Transverse colon (tissue), 4 donors: ENCODE measurements at regions not wholly inside any gene's neighbourhood (a gene's known extent, or its start where the extent isn't known, plus 50 kb on each side); places are given as distances from the start of the nearest gene placed in this dataset.

ENCODE experiments used
- DNase-seq: peaks from one replicate; pipeline ENCODE4 v3.0.0-alpha.2; 2019
- H3K27ac ChIP-seq, 4 donors: fragments of 200-600 bp; sonication (generic); 2 replicates each; pipeline ENCODE4 v1.5.1; 2016 to 2018; ENCODE audit warnings: inconsistent platforms in 4 of 4
- H3K27me3 ChIP-seq: fragments of 200-600 bp; sonication (generic); 2 replicates; pipeline ENCODE4 v1.5.1; 2017; ENCODE audit warnings: inconsistent platforms
- H3K36me3 ChIP-seq, 4 donors: fragments of 200-600 bp; sonication (generic); 2 replicates each; pipeline ENCODE4 v1.5.1; 2017 to 2019; ENCODE audit warnings: inconsistent platforms in 4 of 4
- H3K4me1 ChIP-seq, 4 donors: fragments of 200-600 bp; sonication (generic); 2 replicates each; pipeline ENCODE4 v1.5.1; 2017 to 2020; ENCODE audit warnings: inconsistent platforms in 4 of 4
- H3K4me3 ChIP-seq, 4 donors: fragments of 200-600 bp; sonication (generic); 1 replicate in 1 of 4; 2 replicates in 3 of 4; pipeline versions ENCODE4 v1.5.1 to v1.6.1; 2017 to 2019; ENCODE audit warnings: inconsistent platforms in 4 of 4
- H3K9me3 ChIP-seq, 2 donors: fragments of 200-600 bp; sonication (generic); 2 replicates each; pipeline ENCODE4 v1.5.1; 2017 to 2019; ENCODE audit warnings: inconsistent platforms in 2 of 2
- EP300 ChIP-seq: sonication (generic); formaldehyde crosslinking; IDR thresholded peaks from one replicate; pipeline ENCODE4 v1.6.1; 2017; ENCODE audit warnings: antibody characterized with exemption, low read depth
- POLR2A ChIP-seq: fragments of 450-650 bp; IDR thresholded peaks from one replicate; pipeline ENCODE4 v1.6.1; 2016; ENCODE audit warnings: antibody characterized with exemption, mild to moderate bottlenecking, moderate library complexity
- POLR2AphosphoS5 ChIP-seq, 3 donors: sonication (generic); formaldehyde crosslinking; IDR thresholded peaks; one replicate each; pipeline ENCODE4 v1.6.1; 2016; ENCODE audit warnings: antibody characterized with exemption in 3 of 3
- WGBS, 2 donors: methylation state at CpG; one replicate each; pipeline ENCODE4 v1.1.5; 2018; ENCODE audit warnings: low coverage in 1 of 2; 5-methylcytosine and 5-hydroxymethylcytosine counted together
- in situ Hi-C, 4 donors: fragments of 200-750 bp; cut with MboI; loops; one replicate each; pipeline versions ENCODE4 v1.15.0 to v1.15.1; 2017; ENCODE audit warnings: low sequenced_read_pairs in 3 of 4, low pct_ligation_motif_present in 1 of 4, low pct_unique_long_range_greater_than_20kb in 1 of 4
- intact Hi-C: fragments of 100-400 bp; cut with DNase I; formaldehyde crosslinking; loops from one replicate; pipeline ENCODE4 v1.15.1; 2023; ENCODE audit warnings: low total_unique reads
- TF ChIP-seq, protein P1 (sequence below), 5 experiments: fragments of 200-600 bp in 3 of 5; fragments of 450-650 bp in 2 of 5; sonication (generic) in 3 of 5; IDR thresholded peaks; 1 replicate in 2 of 5; 2 replicates in 3 of 5; pipeline ENCODE4 v1.5.1; 2016 to 2017; ENCODE audit warnings: antibody characterized with exemption in 5 of 5, inconsistent platforms in 3 of 5, mild to moderate bottlenecking in 2 of 5, moderate library complexity in 1 of 5

DNA sequence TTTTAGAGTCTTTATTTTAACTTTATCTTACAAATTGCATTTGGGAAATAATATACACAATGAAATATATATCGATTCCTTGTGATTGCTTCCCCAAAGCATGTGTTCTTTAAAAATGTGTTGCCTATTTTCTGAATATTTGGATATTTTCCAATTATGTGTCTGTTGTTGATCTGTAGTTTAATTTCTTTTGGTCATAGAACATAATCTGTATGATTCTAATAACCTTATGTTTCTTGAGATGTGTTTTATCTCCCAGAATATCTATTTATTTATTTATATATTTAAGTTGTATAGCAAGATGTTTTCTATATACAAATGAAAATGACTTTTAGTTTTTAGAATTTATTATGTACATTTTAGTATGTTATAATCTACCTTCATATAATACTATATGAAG lies 710.8 kb upstream of the PCDH20 start:
- no peak for DNase-seq
- intact Hi-C loops, result no loop called here
- WGBS, 2 donors, result 87 to 100% methylated on average over 1 of the region's 1 CpG
- Histone ChIP-seq H3K27ac (no peak overlapping the region), H3K36me3 (no peaks in the 10 kb centered on the region), H3K9me3 (no peaks in the 10 kb centered on the region), H3K4me1 (no peaks in the 10 kb centered on the region), H3K27me3 (no peaks in the 10 kb centered on the region), H3K4me3 (no peak overlapping the region)
- in situ Hi-C loops, result no loop called here
- TF ChIP-seq, protein P1, sequence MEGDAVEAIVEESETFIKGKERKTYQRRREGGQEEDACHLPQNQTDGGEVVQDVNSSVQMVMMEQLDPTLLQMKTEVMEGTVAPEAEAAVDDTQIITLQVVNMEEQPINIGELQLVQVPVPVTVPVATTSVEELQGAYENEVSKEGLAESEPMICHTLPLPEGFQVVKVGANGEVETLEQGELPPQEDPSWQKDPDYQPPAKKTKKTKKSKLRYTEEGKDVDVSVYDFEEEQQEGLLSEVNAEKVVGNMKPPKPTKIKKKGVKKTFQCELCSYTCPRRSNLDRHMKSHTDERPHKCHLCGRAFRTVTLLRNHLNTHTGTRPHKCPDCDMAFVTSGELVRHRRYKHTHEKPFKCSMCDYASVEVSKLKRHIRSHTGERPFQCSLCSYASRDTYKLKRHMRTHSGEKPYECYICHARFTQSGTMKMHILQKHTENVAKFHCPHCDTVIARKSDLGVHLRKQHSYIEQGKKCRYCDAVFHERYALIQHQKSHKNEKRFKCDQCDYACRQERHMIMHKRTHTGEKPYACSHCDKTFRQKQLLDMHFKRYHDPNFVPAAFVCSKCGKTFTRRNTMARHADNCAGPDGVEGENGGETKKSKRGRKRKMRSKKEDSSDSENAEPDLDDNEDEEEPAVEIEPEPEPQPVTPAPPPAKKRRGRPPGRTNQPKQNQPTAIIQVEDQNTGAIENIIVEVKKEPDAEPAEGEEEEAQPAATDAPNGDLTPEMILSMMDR (IDR thresholded peaks at IDR 0.05), result no peak
- no peak for TF ChIP-seq EP300
- no peak for TF ChIP-seq POLR2AphosphoS5 (IDR thresholded peaks at IDR 0.05)
- TF ChIP-seq POLR2A, result no peak

DNA sequence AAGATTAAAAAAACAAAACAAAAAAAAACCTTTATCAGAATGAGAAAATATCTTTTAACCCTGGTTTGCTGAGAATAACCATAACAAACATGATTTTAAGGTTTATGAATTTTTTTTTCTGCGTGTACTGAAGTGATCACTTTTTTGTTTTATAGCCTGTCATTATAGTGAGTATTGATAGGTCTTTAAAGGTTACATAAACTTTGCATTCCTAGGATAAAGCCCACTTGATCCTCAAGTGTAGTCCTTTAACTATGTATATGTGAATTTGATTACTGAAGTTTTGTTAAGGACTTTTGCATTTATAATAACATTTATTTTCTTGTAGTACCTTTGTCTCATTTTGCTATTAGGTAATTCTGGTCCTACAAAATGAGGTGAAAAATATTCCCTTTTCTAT lies 709.8 kb upstream of the PCDH20 start:
- in situ Hi-C loops, result no loop called here
- TF ChIP-seq POLR2AphosphoS5 (IDR thresholded peaks at IDR 0.05) (no peak), EP300 (no peak), POLR2A (no peak)
- TF ChIP-seq, protein P1 (IDR thresholded peaks at IDR 0.05), result no peak
- Histone ChIP-seq H3K4me1 (no peaks in the 10 kb centered on the region), H3K27me3 (no peaks in the 10 kb centered on the region), H3K9me3 (no peaks in the 10 kb centered on the region), H3K4me3 (no peak overlapping the region), H3K27ac (no peak overlapping the region), H3K36me3 (no peaks in the 10 kb centered on the region)
- WGBS, 2 donors, result 46 to 56% methylated on average over 1 of the region's 1 CpG
- intact Hi-C loops, result no loop called here
- no peak for DNase-seq

DNA sequence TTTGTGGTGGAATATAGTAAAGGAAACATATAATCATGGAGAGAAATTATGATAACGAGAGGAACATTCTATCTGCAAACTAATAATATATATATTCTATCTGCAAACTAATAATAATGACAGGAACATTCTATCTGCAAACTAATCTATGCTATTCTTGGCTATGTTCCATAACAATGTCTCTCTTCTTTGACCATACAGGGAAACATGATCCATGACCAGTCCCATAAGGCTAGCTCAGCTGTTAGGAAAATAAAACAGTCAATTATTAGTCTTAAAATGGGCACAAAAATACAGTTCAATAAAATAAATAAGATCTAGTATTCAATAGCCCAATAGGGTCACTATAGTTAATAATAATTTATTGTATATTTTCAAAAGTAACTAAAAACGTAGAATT lies 707.8 kb upstream of the PCDH20 start:
- Histone ChIP-seq H3K9me3 (no peaks in the 10 kb centered on the region), H3K27me3 (no peaks in the 10 kb centered on the region), H3K27ac (no peak overlapping the region), H3K4me3 (no peak overlapping the region), H3K4me1 (no peaks in the 10 kb centered on the region), H3K36me3 (no peaks in the 10 kb centered on the region)
- no peak for DNase-seq
- intact Hi-C loops, result no loop called here
- TF ChIP-seq POLR2A (no peak), EP300 (no peak), POLR2AphosphoS5 (IDR thresholded peaks at IDR 0.05) (no peak)
- TF ChIP-seq, protein P1 (IDR thresholded peaks at IDR 0.05), result no peak
- 67 to 69% methylated on average over 2 of the region's 2 CpGs for WGBS, 2 donors
- in situ Hi-C loops, result no loop called here

DNA sequence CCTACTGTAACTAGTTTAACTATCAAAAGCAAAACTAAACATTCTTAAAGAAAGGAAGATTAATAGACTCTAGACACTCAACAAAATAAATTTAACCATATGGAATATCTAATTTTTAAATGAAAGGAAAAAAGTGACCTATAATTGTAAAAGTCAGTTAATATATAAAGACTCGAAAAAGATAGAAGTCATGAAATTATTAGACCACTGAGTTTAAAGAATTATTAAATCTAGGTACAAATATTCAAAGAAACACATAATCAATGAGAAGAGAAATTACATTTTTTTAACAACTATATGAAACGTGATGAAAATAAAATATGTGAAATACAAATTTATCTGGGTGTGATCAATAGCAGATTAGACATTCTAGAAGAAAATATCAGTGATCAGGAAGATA lies 706.8 kb upstream of the PCDH20 start:
- intact Hi-C loops, result no loop called here

More for the DNA sequence above, 706.8 kb upstream of the PCDH20 start:
- Histone ChIP-seq H3K27me3 (no peaks in the 10 kb centered on the region), H3K9me3 (no peaks in the 10 kb centered on the region), H3K4me1 (no peaks in the 10 kb centered on the region), H3K36me3 (no peaks in the 10 kb centered on the region), H3K4me3 (no peak overlapping the region), H3K27ac (no peak overlapping the region)
- TF ChIP-seq POLR2A (no peak), EP300 (no peak), POLR2AphosphoS5 (IDR thresholded peaks at IDR 0.05) (no peak)
- TF ChIP-seq, protein P1 (IDR thresholded peaks at IDR 0.05), result no peak
- no peak for DNase-seq
- WGBS, 2 donors, result 46 to 59% methylated on average over 2 of the region's 2 CpGs
- in situ Hi-C loops, result no loop called here
